H9 (cell line): ENCODE measurements at regions not wholly inside any gene's neighbourhood (a gene's known extent, or its start where the extent isn't known, plus 50 kb on each side); places are given as distances from the start of the nearest gene placed in this dataset.

Experiments
- DNase-seq: peaks from one replicate; pipeline ENCODE4 v3.0.0-alpha.2; 2017
- H2AFZ ChIP-seq: one replicate; pipeline ENCODE4 v1.6.1; 2013; ENCODE audit warnings: mild to moderate bottlenecking, low read length, control low read depth, moderate library complexity
- H2AK5ac ChIP-seq: 2 replicates; pipeline ENCODE4 v1.6.1; 2013; ENCODE audit warnings: low read length, control low read depth, mixed read lengths; ENCODE audit not compliant: insufficient read length
- H2BK120ac ChIP-seq: one replicate; pipeline ENCODE4 v1.6.1; 2013; ENCODE audit warnings: low read depth, mild to moderate bottlenecking, low read length, control low read depth, inconsistent platforms; ENCODE audit not compliant: poor library complexity, severe bottlenecking
- H2BK12ac ChIP-seq: 2 replicates; pipeline ENCODE4 v1.6.1; 2013; ENCODE audit warnings: low read length, control low read depth, mixed read lengths, low read depth; ENCODE audit not compliant: insufficient read length
- H2BK15ac ChIP-seq: 2 replicates; pipeline ENCODE4 v1.6.1; 2013; ENCODE audit warnings: low read depth, low read length, control low read depth
- H2BK20ac ChIP-seq: one replicate; pipeline ENCODE4 v1.6.1; 2013; ENCODE audit warnings: low read depth, mild to moderate bottlenecking, low read length, control low read depth, inconsistent platforms; ENCODE audit not compliant: poor library complexity, severe bottlenecking
- H2BK5ac ChIP-seq: 2 replicates; pipeline ENCODE4 v1.6.1; 2013; ENCODE audit warnings: low read length, control low read depth, mixed read lengths; ENCODE audit not compliant: insufficient read length
- H3K14ac ChIP-seq: 2 replicates; pipeline ENCODE4 v1.6.1; 2013; ENCODE audit warnings: low read length, control low read depth; ENCODE audit not compliant: insufficient read depth
- H3K18ac ChIP-seq: 2 replicates; pipeline ENCODE4 v1.6.1; 2013; ENCODE audit warnings: low read depth, mild to moderate bottlenecking, mixed read lengths, low read length, control low read depth; ENCODE audit not compliant: insufficient read length
- H3K23ac ChIP-seq: 2 replicates; pipeline ENCODE4 v1.6.1; 2013; ENCODE audit warnings: low read length, control low read depth, mixed read lengths, low read depth; ENCODE audit not compliant: insufficient read length
- H3K23me2 ChIP-seq: 2 replicates; pipeline ENCODE4 v1.6.1; 2013; ENCODE audit warnings: low read depth, mild to moderate bottlenecking, mixed read lengths, low read length, control low read depth; ENCODE audit not compliant: insufficient read length, poor library complexity, severe bottlenecking
- H3K27ac ChIP-seq: 2 replicates; pipeline ENCODE4 v1.5.1; 2013; ENCODE audit warnings: low read length, control low read depth, mixed read lengths, low read depth; ENCODE audit not compliant: insufficient read length
- H3K27me3 ChIP-seq: 2 replicates; pipeline ENCODE4 v1.6.1; 2013; ENCODE audit warnings: low read length, control low read depth, inconsistent platforms; ENCODE audit not compliant: insufficient read depth
- H3K4ac ChIP-seq: 2 replicates; pipeline ENCODE4 v1.6.1; 2013; ENCODE audit warnings: low read depth, mild to moderate bottlenecking, control low read depth, inconsistent platforms, low read length, moderate library complexity
- H3K4me1 ChIP-seq: 2 replicates; pipeline ENCODE4 v1.6.1; 2013; ENCODE audit warnings: low read length, control low read depth, inconsistent platforms; ENCODE audit not compliant: insufficient read depth
- H3K4me2 ChIP-seq: 2 replicates; pipeline ENCODE4 v1.6.1; 2013; ENCODE audit warnings: low read length, control low read depth, mixed read lengths; ENCODE audit not compliant: insufficient read length, insufficient read depth
- H3K56ac ChIP-seq: 2 replicates; pipeline ENCODE4 v1.6.1; 2013; ENCODE audit warnings: low read depth, mild to moderate bottlenecking, mixed read lengths, low read length, control low read depth; ENCODE audit not compliant: insufficient read length
- H3K79me1 ChIP-seq: 2 replicates; pipeline ENCODE4 v1.6.1; 2013; ENCODE audit warnings: low read depth, mild to moderate bottlenecking, moderate library complexity, low read length, control low read depth, inconsistent platforms; ENCODE audit not compliant: insufficient read depth, poor library complexity, severe bottlenecking
- H3K79me2 ChIP-seq: 2 replicates; pipeline ENCODE4 v1.6.1; 2013; ENCODE audit warnings: low read length, control low read depth, inconsistent platforms; ENCODE audit not compliant: insufficient read depth
- H3K9ac ChIP-seq: 2 replicates; pipeline ENCODE4 v1.6.1; 2013; ENCODE audit warnings: low read length, control low read depth, mixed read lengths; ENCODE audit not compliant: insufficient read length; ENCODE audit errors: extremely low read depth
- H3K9me3 ChIP-seq: one replicate; pipeline ENCODE4 v1.6.1; 2013; ENCODE audit warnings: low read depth, low read length, inconsistent platforms; ENCODE audit not compliant: control insufficient read depth
- H3T11ph ChIP-seq: one replicate; pipeline ENCODE4 v1.6.1; 2013; ENCODE audit warnings: mild to moderate bottlenecking, low read length, control low read depth, inconsistent platforms
- H4K20me1 ChIP-seq: one replicate; pipeline ENCODE4 v1.6.1; 2013; ENCODE audit not compliant: control insufficient read depth, insufficient read length, insufficient read depth
- H4K5ac ChIP-seq: 2 replicates; pipeline ENCODE4 v1.6.1; 2013; ENCODE audit warnings: low read depth, mild to moderate bottlenecking, mixed read lengths, low read length, control low read depth; ENCODE audit not compliant: insufficient read length
- H4K8ac ChIP-seq: replicated peaks from 2 replicates; pipeline ENCODE4 v1.6.1; 2013; ENCODE audit warnings: low read length, control low read depth, mixed read lengths, low read depth; ENCODE audit not compliant: insufficient read length
- H4K91ac ChIP-seq: 2 replicates; pipeline ENCODE4 v1.6.1; 2013; ENCODE audit warnings: low read depth, mild to moderate bottlenecking, moderate library complexity, mixed read lengths, low read length, control low read depth; ENCODE audit not compliant: insufficient read length
- H3K27ac Mint-ChIP-seq, 3 experiments: 2 replicates in 2 of 3; 3 replicates in 1 of 3; pipeline ENCODE4 v1.8.0; 2020 to 2021; ENCODE audit warnings: mixed read lengths in 3 of 3, mild to moderate bottlenecking in 1 of 3, moderate library complexity in 1 of 3
- H3K27me3 Mint-ChIP-seq: 2 replicates; pipeline ENCODE4 v1.8.0; 2021; ENCODE audit warnings: low read depth, mild to moderate bottlenecking, moderate library complexity, mixed read lengths
- H3K36me3 Mint-ChIP-seq, 3 experiments: 2 replicates in 2 of 3; 3 replicates in 1 of 3; pipeline ENCODE4 v1.8.0; 2020 to 2021; ENCODE audit warnings: low read depth in 3 of 3, mixed read lengths in 3 of 3; ENCODE audit not compliant: insufficient read depth in 1 of 3
- H3K4me1 Mint-ChIP-seq, 2 experiments: 2 replicates each; pipeline ENCODE4 v1.8.0; 2020; ENCODE audit warnings: mixed read lengths in 2 of 2
- H3K4me3 Mint-ChIP-seq, 2 experiments: 2 replicates in 1 of 2; 3 replicates in 1 of 2; pipeline ENCODE4 v1.8.0; 2020 to 2021; ENCODE audit warnings: mild to moderate bottlenecking in 2 of 2, mixed read lengths in 2 of 2, moderate library complexity in 1 of 2
- H3K9me3 Mint-ChIP-seq, 2 experiments: 2 replicates in 1 of 2; 3 replicates in 1 of 2; pipeline ENCODE4 v1.8.0; 2020; ENCODE audit warnings: mild to moderate bottlenecking in 2 of 2, mixed read lengths in 2 of 2, moderate library complexity in 1 of 2
- WGBS: extraction: QIAGEN DNeasy Blood & Tissue Kit; methylation state at CpG from one replicate; pipeline ENCODE4 v1.1.7; 2013; ENCODE audit warnings: missing lambda C conversion rate, low lambda C conversion rate, mixed read lengths; ENCODE audit not compliant: insufficient read length; ENCODE audit errors: extremely low coverage; 5-methylcytosine and 5-hydroxymethylcytosine counted together
- TF ChIP-seq, protein P1 (sequence below): fragments of 200-600 bp; sonication (generic); conservative IDR thresholded peaks from 3 replicates; pipeline ENCODE4 v1.8.0; 2021; ENCODE audit warnings: antibody characterized with exemption, mild to moderate bottlenecking

DNA sequence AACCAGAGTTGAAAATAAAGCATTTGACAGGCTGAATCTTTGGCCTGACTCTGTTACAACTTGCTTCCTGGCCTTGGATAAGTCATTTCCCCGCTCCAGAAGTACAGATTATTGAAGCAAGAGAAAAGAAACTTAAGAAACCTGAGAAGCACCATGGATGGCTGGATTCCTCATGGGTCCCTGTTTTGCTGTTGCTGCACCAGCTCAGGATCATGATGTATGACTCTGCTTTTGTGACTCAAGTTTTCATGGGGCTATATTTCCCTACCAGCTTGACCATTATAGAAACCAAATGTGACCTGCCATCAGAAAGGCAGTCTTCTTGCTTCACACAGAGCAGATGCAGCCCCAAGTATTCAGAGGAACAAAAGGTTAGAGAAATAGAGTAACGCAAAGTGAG lies 921.8 kb downstream of the BCL11B start:
- Histone ChIP-seq H4K20me1 (no peaks in the 10 kb centered on the region), H2BK5ac (no peak overlapping the region), H3K18ac (no peak overlapping the region), H3K9ac (no peak overlapping the region), H3K56ac (no peak overlapping the region), H2AK5ac (no peak overlapping the region), H3K27ac (no peak overlapping the region), H2BK12ac (no peak overlapping the region), H4K8ac (no peak overlapping the region), H4K91ac (no peak overlapping the region), H3K79me1 (no peaks in the 10 kb centered on the region), H3K79me2 (no peaks in the 10 kb centered on the region), H3K23ac (no peak overlapping the region), H2BK120ac (no peak overlapping the region), H3T11ph (no peak overlapping the region), H3K4me1 (no peaks in the 10 kb centered on the region), H2BK15ac (no peak overlapping the region), H4K5ac (no peak overlapping the region), H2BK20ac (no peak overlapping the region), H3K9me3 (no peaks in the 10 kb centered on the region), H3K4me2 (no peak overlapping the region), H3K14ac (no peak overlapping the region), H3K23me2 (no peaks in the 10 kb centered on the region), H2AFZ (no peak overlapping the region), H3K27me3 (no peaks in the 10 kb centered on the region), H3K4ac (no peak overlapping the region)
- H3K27ac Mint-ChIP-seq = no peak overlapping the region
- no peak overlapping the region for H3K4me3 Mint-ChIP-seq
- no peak for DNase-seq
- TF ChIP-seq, protein P1, sequence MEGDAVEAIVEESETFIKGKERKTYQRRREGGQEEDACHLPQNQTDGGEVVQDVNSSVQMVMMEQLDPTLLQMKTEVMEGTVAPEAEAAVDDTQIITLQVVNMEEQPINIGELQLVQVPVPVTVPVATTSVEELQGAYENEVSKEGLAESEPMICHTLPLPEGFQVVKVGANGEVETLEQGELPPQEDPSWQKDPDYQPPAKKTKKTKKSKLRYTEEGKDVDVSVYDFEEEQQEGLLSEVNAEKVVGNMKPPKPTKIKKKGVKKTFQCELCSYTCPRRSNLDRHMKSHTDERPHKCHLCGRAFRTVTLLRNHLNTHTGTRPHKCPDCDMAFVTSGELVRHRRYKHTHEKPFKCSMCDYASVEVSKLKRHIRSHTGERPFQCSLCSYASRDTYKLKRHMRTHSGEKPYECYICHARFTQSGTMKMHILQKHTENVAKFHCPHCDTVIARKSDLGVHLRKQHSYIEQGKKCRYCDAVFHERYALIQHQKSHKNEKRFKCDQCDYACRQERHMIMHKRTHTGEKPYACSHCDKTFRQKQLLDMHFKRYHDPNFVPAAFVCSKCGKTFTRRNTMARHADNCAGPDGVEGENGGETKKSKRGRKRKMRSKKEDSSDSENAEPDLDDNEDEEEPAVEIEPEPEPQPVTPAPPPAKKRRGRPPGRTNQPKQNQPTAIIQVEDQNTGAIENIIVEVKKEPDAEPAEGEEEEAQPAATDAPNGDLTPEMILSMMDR = no peak
- H3K4me1 Mint-ChIP-seq = peaks cover 5 to 10% of the 10 kb centered on the region in 2 experiments
- no CpG with 5 or more reads among the region's 2 CpGs for WGBS
- peaks cover 0 to 2% of the 10 kb centered on the region in 2 experiments; a peak in 2 of 5 replicates for H3K9me3 Mint-ChIP-seq
- 0 out of 7 replicates have a peak, but pooled peaks cover 0 to 1% (median 0%) of the 10 kb centered on the region in 3 experiments for H3K36me3 Mint-ChIP-seq
- no peaks in the 10 kb centered on the region; the same call in 1 of the 2 replicates for H3K27me3 Mint-ChIP-seq
